ENCODE measurements at regions not wholly inside any gene's neighbourhood (a gene's known extent, or its start where the extent isn't known, plus 50 kb on each side); places are given as distances from the start of the nearest gene placed in this dataset.
A peak's percentile ranks its signal among the peaks of the same experiment; 100 is the strongest.
"Not testable (repeated sequence)": the region's sequence is repeated elsewhere in the genome, so short reads cannot be mapped to it uniquely, and the experiment has no call there.

GRCh38 chrX:1103360-1103759, 109.1 kb downstream of the CRLF2 start:
- no peak for DNase-seq (ENCODE audit: low spot score)

DNA sequence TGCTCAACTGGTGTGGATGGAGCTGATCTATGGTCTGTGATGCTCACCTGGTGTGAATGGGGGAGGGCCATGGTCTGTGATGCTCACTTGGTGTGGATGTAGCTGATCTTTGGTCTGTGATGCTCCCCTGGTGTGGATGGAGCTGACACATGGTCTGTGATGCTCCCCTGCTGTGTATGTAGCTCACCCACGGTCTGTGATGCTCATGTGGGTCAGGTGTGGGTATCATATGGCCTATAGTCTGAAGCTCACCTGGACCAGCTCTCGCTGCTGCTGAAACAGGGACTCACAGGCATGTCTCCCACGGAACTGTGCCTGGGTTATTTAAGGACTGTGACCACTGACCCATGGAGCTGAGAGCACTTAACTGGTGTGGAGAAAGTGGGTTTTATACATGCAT, 109.7 kb downstream of the CRLF2 start:
- DNase-seq (ENCODE audit: low spot score) = no peak

GRCh38 chrX:1102221-1102620, 110.2 kb downstream of the CRLF2 start:
- not testable (repeated sequence) for DNase-seq (ENCODE audit: low spot score)

GRCh38 chrX:1099146-1099770, 113.2 kb downstream of the CRLF2 start:
- DNase-seq (ENCODE audit: low spot score) = no peak

DNA sequence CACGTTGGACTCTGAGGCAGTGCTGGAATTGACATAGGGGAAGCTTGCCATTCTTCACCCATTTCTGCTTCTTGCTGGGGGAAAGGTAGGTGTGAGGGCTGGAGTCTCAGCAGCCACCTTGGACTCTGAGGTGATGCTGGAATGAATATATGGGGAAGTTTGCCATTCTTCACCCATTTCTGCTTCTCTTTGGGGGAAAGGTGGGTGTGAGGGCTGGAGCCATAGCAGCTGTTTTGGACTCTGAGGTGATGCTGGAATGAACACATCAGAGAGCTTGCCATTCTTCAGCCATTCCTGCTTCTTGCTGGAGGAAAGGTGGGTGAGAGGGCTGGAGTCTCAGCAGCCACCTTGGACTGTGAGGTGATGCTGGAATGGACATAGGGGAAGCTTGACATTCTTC, 115.1 kb downstream of the CRLF2 start:
- DNase-seq (ENCODE audit: low spot score) = no peak

DNA sequence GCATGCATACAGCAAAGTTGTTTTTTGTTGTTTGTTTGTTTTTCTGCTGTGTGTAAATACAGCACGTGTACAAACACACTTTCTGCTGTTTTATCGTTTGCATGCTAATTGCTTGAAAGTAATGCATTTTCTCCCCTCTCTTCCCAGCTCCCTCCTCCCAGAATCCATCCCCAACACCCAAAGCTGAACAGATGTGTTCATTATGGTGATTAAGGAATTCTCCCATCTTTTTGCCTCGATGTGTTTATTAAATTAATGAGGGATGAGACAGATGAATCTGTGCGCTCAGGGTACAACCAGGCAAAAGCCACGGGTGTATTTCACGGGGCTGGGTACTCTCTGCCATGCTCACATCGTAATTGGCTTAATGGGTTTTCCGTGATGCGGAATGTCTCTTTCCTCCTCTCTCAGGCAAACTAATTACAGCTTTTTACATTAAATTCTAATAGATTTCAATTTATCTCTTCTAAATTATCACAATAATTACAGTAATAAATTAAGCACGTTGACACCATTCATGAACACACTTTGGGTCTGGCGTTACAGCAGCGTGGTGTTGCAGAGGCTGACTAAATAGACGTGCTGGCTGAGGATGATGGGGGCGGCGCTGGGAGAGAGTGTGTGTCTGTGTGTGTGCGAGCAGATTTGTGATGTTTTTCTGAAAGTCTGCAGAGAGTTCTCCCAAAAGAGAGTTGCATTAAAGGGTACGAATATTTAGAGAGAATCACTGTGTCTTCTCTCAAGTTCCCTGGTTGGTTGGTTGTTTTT, 117.7 kb downstream of the CRLF2 start:
- no peak for DNase-seq (ENCODE audit: low spot score)

GRCh38 chrX:1093586-1094421, 118.6 kb downstream of the CRLF2 start:
- DNase-seq (ENCODE audit: low spot score) = no peak

- DNase-seq (ENCODE audit: low spot score) = no peak
These were observed 119.3 kb downstream of the CRLF2 start for GRCh38 chrX:1093121-1093520.

- DNase-seq (ENCODE audit: low spot score) = peak; percentile 78
These were observed 125.7 kb downstream of the CRLF2 start for GRCh38 chrX:1086444-1087409.

- DNase-seq (ENCODE audit: low spot score) = peak; percentile 19
These were observed 126.6 kb downstream of the CRLF2 start for GRCh38 chrX:1085871-1086270.

- DNase-seq (ENCODE audit: low spot score) = no peak
These were observed 127.8 kb downstream of the CRLF2 start for GRCh38 chrX:1084689-1085088.

DNA sequence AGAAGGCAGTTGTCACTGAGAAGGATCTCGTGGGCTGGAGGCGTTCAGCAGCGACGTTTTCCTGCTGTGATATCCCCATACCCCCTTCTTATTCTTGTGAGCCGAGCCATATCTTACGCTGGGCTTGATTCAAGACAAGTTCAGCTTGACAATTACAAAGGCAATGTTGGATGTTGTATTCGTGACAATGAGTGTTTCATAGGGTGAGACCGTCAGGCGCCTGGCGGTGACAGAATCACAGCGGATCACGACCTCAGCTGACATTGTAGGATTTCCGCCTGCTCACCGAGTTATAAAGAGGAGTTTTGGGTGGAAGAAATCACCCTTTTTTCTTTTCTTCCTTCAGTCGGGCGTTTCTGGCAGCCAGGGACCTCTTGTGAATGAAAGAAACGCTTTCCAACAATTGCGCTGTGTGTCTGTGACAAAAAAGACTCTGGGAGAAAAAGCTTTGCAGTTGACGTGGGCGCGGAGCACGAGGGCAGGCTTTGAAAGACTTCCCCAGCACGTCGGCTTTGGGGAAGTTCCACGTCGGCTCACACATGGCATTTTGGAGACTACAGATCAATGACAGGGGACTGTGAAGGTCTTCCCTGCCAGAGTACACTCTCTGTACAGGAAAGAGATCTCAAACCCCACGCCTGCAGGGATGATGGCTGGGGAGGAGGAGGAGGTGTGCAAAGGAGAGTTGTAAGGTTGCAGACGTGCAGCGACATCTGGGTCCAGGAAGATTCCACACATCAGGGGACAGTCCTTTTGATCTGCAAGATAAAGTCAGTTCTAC, 135.4 kb downstream of the CRLF2 start:
- no peak for DNase-seq (ENCODE audit: low spot score)

- DNase-seq (ENCODE audit: low spot score) = no peak
These were observed 136.7 kb downstream of the CRLF2 start for GRCh38 chrX:1075741-1076140.

DNA sequence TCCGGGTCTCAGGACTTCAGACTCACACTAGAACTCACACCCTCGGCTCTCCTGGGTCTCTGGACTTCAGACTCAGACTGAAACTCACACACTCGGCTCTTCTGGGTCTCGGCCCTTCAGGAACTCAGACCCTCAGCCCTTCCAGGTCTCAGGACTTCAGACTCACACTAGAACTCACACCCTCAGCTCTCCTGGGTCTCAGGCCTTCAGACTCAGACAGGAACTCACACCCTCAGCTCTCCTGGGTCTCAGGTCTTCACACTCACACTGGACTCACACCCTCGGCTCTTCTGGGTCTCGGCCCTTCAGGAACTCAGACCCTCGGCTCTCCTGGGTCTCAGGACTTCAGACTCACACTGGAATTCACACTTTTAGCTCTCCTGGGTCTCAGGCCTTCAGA, 137.3 kb downstream of the CRLF2 start:
- DNase-seq (ENCODE audit: low spot score) = no peak

DNA sequence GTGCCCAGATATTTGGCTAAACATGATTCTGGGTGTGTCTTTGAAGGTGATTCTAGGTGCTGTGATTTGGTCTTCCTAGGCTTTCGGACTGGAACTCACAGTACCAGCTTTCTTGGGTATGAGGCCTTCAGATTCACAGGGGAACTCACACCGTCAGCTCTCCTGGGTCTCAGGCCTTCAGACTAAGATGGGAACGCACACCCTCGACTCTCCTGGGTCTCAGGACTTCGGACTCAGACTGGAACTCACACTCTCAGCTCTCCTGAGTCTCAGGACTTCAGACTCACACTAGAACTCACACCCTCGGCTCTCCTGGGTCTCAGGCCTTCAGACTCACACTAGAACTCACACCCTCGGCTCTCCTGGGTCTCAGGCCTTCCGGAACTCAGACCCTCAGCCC, 137.7 kb downstream of the CRLF2 start:
- no peak for DNase-seq (ENCODE audit: low spot score)

GRCh38 chrX:1074172-1074571, 138.3 kb downstream of the CRLF2 start:
- DNase-seq (ENCODE audit: low spot score) = no peak

- no peak for DNase-seq (ENCODE audit: low spot score)
These were observed 139.6 kb downstream of the CRLF2 start for GRCh38 chrX:1072637-1073377.

DNA sequence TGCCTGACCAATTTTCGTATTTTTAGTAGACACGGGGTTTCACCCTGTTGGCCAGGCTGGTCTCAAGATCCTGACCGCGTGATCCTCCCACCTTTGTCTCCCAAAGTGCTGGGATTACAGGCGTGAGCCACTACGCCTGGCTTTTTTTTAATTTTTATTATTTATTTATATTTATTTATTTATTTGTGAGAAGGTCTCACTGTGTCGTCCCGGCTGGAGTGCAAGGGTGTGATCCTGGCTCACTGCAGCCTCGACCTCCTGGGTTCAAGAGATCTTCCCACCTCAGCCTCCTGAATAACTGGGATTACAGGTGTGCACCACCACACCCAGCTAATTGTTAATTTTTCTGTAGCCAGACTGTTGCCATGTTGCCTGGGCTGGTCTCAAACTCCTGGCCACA, 141.1 kb downstream of the CRLF2 start:
- no peak for DNase-seq (ENCODE audit: low spot score)

DNA sequence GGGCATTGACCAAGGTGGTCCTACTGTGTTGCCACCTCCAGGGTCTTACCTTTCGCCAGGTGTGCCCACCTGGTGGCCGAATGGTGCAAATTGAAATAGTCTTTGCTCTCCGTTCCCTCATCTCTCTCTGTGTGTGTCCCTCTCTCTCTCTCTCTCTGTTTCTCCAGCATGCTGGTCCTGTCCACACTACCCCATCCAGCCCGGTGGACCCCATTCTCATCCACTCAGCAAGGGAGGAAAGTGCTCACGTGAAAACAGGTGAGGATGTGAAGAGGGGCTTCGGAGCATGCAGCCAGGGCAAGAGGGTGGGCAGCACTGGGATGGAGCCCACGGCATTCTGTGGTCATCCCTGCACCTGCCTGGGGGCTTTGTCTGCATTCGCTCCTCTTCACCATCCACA, 150.1 kb downstream of the CRLF2 start:
- no peak for DNase-seq (ENCODE audit: low spot score)

DNA sequence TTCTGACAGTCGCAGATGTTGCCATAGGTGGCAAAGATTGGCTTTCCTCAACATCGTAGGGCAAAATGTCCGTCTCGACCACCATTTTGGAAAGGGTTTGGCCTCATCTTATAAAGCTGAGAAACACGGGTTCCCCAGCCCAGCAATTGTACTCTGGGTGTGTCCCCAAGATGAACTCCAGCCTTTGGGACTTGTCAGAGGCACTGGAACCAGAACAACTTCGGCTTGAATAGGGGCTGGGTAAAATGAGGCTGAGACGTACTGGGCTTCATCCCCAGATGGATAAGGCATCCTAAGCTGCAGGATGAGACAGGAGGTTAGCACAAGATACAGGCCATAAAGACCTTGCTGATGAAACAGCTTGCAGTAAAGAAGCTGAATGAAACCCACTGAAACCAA, 151.9 kb downstream of the CRLF2 start:
- no peak for DNase-seq (ENCODE audit: low spot score)

Data from RKO (cell line).